Activated T-cell treated with anti-CD3 and anti-CD28 coated beads, Interleukin-2, amount 50 U/mL, for 48 hours (primary cell): ENCODE measurements at regions not wholly inside any gene's neighbourhood (a gene's known extent, or its start where the extent isn't known, plus 50 kb on each side); places are given as distances from the start of the nearest gene placed in this dataset.
A peak's percentile ranks its signal among the peaks of the same experiment; 100 is the strongest.
"Not testable (repeated sequence)": the region's sequence is repeated elsewhere in the genome, so short reads cannot be mapped to it uniquely, and the experiment has no call there.

ENCODE experiments used
- DNase-seq, 2 experiments: peaks; one replicate each; pipeline ENCODE4 v3.0.0-alpha.2; 2020

GRCh38 chr7:121560267-121560990 lies 164.3 kb upstream of the FAM3C start:
- DNase-seq, result no peak

DNA sequence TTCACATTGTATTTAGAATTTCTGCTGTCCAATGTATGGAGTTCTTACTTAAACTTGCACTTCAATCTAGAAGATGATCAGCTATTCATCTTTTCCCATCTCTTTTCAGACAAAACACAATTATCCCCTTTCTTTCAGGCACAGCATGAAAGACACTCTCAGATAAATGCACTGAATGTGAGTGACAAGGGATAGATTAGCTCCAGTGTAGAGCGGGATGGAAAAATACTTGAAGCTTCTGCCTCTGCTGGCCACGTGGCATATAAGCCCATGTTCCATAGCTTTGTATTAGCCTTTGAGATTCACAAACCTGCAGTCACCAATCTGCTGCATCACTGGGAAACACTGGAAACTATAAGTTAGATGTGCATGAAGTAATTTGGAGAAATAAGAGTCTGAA lies 162.2 kb upstream of the FAM3C start:
- no peak for DNase-seq

- DNase-seq, result no peak
These were observed 161.2 kb upstream of the FAM3C start for GRCh38 chr7:121557034-121557892.

DNA sequence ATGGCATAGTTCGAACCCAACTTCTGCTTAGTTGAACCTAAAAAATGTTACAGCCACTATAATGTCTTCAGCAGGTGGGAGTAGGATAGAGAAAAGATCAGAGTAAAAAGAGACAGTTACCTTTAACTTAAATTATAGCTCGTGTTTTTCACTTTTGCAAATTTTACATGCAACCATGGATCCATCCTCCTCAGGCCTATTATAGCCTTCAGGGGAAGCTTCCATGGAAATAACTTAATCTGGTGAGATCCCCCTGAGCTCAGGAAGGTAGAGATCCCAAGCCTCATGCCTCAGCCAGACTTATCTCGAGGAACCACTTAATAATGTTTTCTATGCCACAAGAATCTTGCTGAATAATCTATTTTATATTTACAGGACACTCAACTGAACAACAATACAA lies 159.4 kb upstream of the FAM3C start:
- DNase-seq, result no peak

GRCh38 chr7:121547544-121548092 lies 151.5 kb upstream of the FAM3C start:
- no peak for DNase-seq

DNA sequence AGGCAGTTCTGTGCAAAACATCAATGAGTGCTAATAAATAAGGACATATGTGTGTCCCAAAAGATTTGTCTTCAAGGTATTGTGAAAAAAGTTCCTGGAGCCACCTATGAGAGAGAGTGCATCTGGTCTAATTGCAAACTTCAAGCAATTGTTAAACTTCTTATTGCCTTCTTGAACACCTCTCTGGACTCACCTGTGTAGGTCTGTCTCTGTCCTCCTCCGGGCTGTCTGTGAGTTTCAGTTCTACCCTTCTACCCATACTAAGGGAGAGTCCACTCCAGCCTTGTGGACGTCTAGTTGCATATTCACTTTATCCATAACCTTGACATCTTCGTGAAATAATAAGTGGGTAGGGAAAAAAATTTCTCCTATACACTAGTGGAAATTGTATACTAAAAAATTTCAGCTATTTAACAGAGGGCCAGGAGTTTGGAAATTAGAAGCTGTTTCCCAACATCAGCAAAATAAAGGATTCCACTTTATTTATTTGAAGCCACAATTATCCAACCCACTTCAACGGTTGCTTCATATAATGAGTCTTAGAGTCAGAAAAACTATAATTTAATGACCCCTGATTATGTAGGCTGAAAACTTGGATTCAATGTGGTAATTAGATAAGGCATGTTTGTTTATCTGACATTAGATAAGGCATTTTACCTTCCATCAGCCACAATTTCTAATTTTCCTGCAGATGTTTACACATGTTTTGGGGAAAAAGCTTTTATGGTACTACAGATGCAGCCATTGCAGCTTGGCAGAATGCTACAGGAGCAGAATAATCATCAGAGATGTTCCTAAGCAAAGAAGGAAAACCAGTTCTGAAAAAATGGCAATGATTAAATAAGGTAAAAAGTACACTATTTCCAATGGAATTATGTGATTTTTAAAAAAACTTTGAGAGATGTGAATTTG lies 150.8 kb upstream of the FAM3C start:
- no peak for DNase-seq

GRCh38 chr7:121545418-121545817 lies 149.3 kb upstream of the FAM3C start:
- DNase-seq, result no peak

DNA sequence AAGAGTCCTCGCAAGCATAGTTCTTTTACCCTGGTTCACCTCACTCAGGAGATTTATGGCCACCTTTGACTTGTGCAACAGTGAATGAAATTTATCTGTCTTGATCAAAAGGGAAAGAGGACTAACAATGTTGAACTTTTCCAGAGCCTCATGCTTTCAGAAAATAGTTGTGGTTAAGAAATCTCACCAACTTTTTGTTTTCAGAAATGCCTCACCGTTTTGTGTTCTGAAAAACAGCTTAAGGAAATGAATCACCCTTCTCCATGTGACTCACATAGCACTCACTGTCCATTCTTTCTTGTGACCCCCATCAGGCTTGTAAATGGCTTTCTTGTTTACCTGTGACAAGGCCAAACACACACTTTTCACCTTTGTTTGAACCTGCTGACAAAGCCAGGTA lies 148.6 kb upstream of the FAM3C start:
- DNase-seq, result no peak

GRCh38 chr7:121544238-121544637 lies 148.1 kb upstream of the FAM3C start:
- DNase-seq, result no peak

- no peak for DNase-seq
These were observed 145.3 kb upstream of the FAM3C start for GRCh38 chr7:121541457-121541856.

DNA sequence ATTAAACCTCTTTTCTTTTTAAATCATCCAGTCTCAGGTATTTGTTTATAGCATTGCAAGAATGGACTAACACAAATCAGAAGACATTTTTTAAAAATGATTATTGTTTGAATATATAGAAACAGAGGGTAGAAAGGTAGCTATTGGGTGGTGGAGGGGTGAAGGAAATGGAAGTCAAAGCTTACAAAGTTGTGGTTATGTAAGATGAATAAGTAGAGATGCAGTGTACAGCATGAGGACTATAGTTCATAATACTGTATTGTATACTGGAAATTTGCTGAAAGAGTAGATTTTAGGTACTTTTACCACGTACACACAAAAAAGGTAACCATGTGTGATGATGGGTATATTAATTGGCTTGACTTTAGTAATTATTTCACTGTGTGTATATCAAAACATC lies 144.0 kb upstream of the FAM3C start:
- DNase-seq, result no peak

DNA sequence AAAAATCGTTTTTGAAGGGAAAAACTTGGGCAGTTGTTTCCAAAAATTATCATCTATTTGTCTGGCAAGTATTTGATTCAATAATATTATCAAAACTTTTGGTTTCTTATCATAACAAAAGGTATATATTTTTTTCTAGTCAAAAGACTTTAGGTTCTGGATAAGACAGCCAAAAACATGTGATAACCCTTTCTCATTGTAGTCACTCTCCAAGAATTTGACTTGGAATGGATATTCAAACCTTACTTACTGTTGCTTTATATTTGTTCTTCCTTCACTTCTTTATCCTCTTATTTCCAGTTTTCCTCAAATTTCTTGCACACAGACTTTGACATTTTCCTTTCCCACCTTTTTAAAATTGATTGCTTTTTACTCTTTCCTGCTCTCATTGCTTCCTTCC lies 140.9 kb upstream of the FAM3C start:
- DNase-seq, result no peak

DNA sequence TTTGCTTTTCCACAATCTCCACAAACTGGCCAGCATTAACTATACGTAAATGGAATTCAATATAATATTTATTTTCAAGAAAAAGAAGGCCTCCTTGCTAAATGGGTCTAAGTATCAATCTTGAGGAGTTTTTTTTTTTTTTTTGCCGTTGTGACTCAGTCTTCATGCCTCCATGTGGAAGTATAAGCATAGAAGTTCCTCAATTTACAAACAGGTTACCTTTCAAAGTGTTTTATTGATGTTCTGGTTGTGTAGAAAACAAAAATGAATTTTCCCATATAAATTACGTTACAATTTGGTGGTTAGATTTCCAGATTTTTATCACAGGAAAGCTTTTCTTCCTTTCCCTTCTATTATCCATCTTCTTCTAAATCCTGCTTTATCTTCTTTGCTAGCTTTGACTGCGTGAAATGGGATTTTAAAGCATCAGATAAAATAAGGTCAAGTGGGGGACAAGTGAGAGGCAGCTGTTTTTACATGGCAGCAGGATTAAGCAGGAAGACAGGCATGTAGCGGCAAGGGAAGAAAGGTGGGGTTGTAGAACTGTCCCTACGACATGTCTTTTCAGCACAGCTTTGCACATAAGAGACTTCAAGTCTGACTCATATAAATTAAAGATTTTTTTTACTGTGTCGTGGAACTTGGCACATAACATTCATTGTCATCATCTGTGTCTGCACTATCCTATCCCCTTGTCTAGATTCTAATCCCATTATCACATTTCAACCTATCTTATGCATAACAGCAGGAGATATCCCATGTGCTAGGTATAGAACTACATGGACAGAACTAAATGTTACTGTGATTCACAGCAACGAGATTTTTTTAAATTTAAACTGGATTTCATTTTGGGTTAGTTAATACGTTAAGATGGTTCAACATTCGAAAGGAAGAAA lies 135.3 kb upstream of the FAM3C start:
- DNase-seq, result no peak

DNA sequence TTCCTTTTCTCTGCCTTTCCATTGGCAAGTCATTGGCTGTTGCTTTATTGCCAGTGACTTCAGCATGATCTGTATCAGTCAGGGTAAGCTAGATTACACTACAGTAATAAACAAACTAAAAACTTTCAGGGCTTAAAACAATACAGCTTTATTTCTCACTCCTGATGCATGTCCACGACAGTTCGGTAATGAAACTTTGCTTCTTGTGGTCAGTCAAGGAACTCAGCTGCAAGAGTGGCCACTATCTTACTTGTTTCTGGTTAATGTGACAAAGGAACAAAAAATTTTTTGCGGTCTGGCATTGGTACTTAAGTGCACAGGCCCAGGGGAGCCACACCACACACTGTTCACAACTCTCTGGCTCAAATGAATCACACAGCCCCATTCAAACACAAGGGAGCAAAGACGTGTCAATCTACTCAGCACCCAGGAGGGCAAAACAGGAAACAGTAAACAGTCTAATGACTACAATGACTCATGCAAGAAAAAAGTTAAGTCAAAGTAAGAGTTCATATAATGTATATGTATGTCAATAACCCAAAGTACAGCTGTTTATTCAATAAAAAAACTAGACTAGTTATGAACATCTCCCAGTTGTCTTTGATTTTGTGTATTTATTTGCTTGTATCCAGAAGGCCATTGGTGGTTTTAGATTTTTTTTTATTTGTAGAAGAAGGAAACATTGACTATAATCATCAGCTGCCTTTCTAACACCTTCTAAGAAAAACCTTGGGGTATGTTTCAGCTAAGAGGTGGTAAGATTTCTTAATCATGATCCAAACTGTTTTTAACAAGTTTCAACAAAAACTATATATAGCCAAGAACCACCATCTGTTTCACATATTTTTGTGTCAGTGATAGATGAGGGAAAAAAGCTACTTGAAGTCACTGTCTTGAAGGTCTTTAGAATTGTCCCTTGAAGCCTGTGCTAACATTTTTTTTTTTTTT lies 134.4 kb upstream of the FAM3C start:
- peak; percentile 50 to 64 for DNase-seq

GRCh38 chr7:121529003-121529402 lies 132.9 kb upstream of the FAM3C start:
- no peak for DNase-seq

- DNase-seq, result not testable (repeated sequence)
These were observed 130.1 kb upstream of the FAM3C start for GRCh38 chr7:121526210-121526609.

DNA sequence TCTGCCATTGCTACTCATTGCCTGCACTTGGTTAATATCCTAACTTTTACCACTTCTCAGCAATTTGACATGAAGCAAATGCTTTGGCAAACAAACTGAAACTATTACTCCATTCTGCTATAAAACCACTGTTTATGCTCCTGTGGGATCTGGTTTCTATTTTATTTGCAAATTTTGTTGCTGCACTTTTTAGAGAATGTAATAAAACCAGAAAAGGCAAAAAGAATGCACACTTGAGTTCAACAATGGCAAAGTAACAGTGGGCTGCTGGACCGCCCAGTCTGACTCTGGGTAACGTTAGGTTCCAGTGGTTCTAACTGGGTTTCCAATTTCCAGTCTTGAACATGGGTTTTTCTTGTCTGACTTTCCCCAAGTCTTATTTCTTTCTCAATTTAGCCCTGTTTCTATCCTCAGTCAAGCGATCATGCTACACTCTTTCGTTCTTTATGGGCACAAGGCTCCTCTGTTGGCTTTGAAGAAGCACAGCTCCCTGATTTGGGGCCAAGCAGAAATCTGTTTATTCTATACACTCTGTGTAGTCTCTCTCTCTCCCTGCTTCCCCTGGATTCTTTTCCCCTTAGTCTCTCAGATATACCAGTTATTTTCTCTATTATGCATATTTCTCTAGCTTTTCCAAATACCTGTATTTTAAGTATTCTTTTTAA lies 129.2 kb upstream of the FAM3C start:
- DNase-seq, result no peak

DNA sequence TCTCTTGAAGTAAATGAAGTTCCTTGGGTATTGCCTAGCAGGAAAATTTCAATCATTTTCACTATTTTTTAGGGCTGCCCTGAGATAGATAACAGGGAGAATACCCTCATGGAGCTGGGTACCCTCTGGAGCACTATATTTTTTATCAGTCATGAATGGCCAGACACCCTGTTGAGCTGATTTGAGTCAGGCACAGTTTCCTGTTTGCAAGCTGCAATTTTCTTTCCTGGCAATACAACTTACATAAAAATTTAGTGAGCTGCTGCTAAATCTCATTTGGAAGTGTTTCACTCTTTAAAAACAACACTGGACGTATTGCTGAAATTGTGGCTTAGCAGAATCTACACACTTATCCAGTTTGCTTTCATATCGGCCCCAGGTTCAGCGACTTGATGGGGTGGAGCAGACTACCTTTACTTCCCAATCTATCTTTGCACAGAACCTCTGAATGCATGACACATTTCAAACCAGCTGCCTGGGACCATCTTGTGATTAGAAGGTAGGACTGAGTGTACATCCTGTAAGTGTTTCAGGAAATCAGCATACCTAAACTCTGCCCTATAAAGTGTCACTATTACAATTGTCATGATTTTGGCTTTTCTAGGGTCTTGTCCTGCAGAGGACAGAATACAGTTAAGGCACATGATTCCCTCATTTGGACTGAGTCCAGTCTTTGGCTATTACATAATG lies 125.7 kb upstream of the FAM3C start:
- no peak for DNase-seq

DNA sequence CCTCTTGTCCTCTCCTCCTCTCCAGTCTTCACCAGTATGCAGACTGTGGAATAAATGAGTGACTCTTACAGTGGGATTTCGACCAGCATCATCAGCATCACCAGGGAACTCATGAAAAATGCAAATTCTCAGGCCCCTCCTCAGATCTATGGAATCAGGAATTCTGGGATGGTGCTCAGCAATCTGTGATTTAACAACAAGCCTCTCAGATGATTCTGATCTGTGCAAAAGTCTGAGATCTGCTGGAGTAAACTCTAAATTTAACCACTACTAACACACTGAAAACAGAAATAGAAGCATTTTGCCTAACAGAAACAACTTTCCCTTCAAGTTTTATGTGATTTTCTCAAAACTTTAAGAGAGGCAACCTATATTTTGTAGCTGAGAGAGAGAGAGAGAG lies 124.8 kb upstream of the FAM3C start:
- DNase-seq, result no peak
